Immature natural killer cell (primary cell): ENCODE measurements at regions not wholly inside any gene's neighbourhood (a gene's known extent, or its start where the extent isn't known, plus 50 kb on each side); places are given as distances from the start of the nearest gene placed in this dataset.
"Not testable (repeated sequence)": the region's sequence is repeated elsewhere in the genome, so short reads cannot be mapped to it uniquely, and the experiment has no call there.

Source experiments
- DNase-seq, 3 donors: peaks; one replicate each; pipeline ENCODE4 v3.0.0; 2022; ENCODE audit warnings: mixed read lengths in 1 of 3
- H3K27ac Mint-ChIP-seq, 6 donors: one replicate each; pipeline ENCODE4 v1.8.0; 2020; ENCODE audit warnings: mixed read lengths in 6 of 6, mild to moderate bottlenecking in 5 of 6, inconsistent platforms in 4 of 6, moderate library complexity in 3 of 6
- H3K27me3 Mint-ChIP-seq, 3 donors: one replicate each; pipeline ENCODE4 v1.8.0; 2020 to 2021; ENCODE audit warnings: low read depth in 3 of 3, mild to moderate bottlenecking in 3 of 3, mixed read lengths in 3 of 3, moderate library complexity in 3 of 3, inconsistent platforms in 1 of 3
- H3K36me3 Mint-ChIP-seq, 3 donors: one replicate each; pipeline ENCODE4 v1.8.0; 2020; ENCODE audit warnings: mixed read lengths in 3 of 3, inconsistent platforms in 2 of 3, mild to moderate bottlenecking in 2 of 3
- H3K4me1 Mint-ChIP-seq, 2 donors: one replicate each; pipeline ENCODE4 v1.8.0; 2020; ENCODE audit warnings: inconsistent platforms in 2 of 2, mild to moderate bottlenecking in 2 of 2, mixed read lengths in 2 of 2, moderate library complexity in 1 of 2
- H3K4me3 Mint-ChIP-seq, 5 donors: one replicate each; pipeline ENCODE4 v1.8.0; 2020; ENCODE audit warnings: mild to moderate bottlenecking in 5 of 5, mixed read lengths in 5 of 5, inconsistent platforms in 3 of 5, moderate library complexity in 3 of 5
- H3K9me3 Mint-ChIP-seq, 6 donors: one replicate each; pipeline ENCODE4 v1.8.0; 2020; ENCODE audit warnings: mild to moderate bottlenecking in 6 of 6, mixed read lengths in 6 of 6, inconsistent platforms in 4 of 6, moderate library complexity in 3 of 6

GRCh38 chr13:74567485-74567884 lies 433.3 kb upstream of the KLF12 start:
- Mint-ChIP-seq H3K4me3 (no peak overlapping the region), H3K9me3 (no peaks in the 10 kb centered on the region), H3K36me3 (no peaks in the 10 kb centered on the region), H3K27ac (no peak overlapping the region), H3K4me1 (no peaks in the 10 kb centered on the region), H3K27me3 (peaks cover 0 to 10% (median 2%) of the 10 kb centered on the region in 3 donors)
- no peak for DNase-seq

GRCh38 chr13:74562381-74562780 lies 428.2 kb upstream of the KLF12 start:
- no peak overlapping the region for H3K4me3 Mint-ChIP-seq
- H3K27ac Mint-ChIP-seq: no peak overlapping the region

GRCh38 chr13:74561155-74561554 lies 427.0 kb upstream of the KLF12 start:
- Mint-ChIP-seq H3K4me3 (no peak overlapping the region), H3K36me3 (no peaks in the 10 kb centered on the region), H3K27me3 (peaks cover 0 to 6% (median 0%) of the 10 kb centered on the region in 3 donors), H3K9me3 (no peaks in the 10 kb centered on the region), H3K27ac (no peak overlapping the region), H3K4me1 (no peaks in the 10 kb centered on the region)
- no peak for DNase-seq

More at GRCh38 chr13:74562381-74562780, 428.2 kb upstream of the KLF12 start:
- Mint-ChIP-seq H3K4me1 (no peaks in the 10 kb centered on the region), H3K9me3 (no peaks in the 10 kb centered on the region), H3K36me3 (no peaks in the 10 kb centered on the region), H3K27me3 (peaks cover 2 to 6% (median 5%) of the 10 kb centered on the region in 3 donors)
- no peak for DNase-seq

GRCh38 chr13:74560325-74560724 lies 426.1 kb upstream of the KLF12 start:
- no peak for DNase-seq

GRCh38 chr13:74557870-74558269 lies 423.7 kb upstream of the KLF12 start:
- H3K27ac Mint-ChIP-seq: no peak overlapping the region
- no peaks in the 10 kb centered on the region for H3K36me3 Mint-ChIP-seq
- H3K27me3 Mint-ChIP-seq: peaks cover 0 to 14% (median 4%) of the 10 kb centered on the region in 3 donors
- H3K4me1 Mint-ChIP-seq: no peaks in the 10 kb centered on the region
- no peaks in the 10 kb centered on the region for H3K9me3 Mint-ChIP-seq
- H3K4me3 Mint-ChIP-seq: no peak overlapping the region
- no peak for DNase-seq

More at GRCh38 chr13:74560325-74560724, 426.1 kb upstream of the KLF12 start:
- Mint-ChIP-seq H3K36me3 (no peaks in the 10 kb centered on the region), H3K4me3 (no peak overlapping the region), H3K4me1 (no peaks in the 10 kb centered on the region), H3K27me3 (peaks cover 0 to 6% (median 1%) of the 10 kb centered on the region in 3 donors), H3K9me3 (no peaks in the 10 kb centered on the region), H3K27ac (no peak overlapping the region)

GRCh38 chr13:74555651-74556420 lies 421.6 kb upstream of the KLF12 start:
- Mint-ChIP-seq H3K27ac (no peak overlapping the region), H3K9me3 (no peaks in the 10 kb centered on the region), H3K27me3 (peaks cover 0 to 13% (median 6%) of the 10 kb centered on the region in 3 donors), H3K4me1 (peaks cover 3 to 5% of the 10 kb centered on the region in 2 donors), H3K4me3 (no peak overlapping the region), H3K36me3 (no peaks in the 10 kb centered on the region)
- DNase-seq: no peak

- Mint-ChIP-seq H3K36me3 (no peaks in the 10 kb centered on the region), H3K9me3 (no peaks in the 10 kb centered on the region), H3K27ac (no peak overlapping the region), H3K4me3 (no peak overlapping the region), H3K27me3 (peaks cover 0 to 13% (median 6%) of the 10 kb centered on the region in 3 donors), H3K4me1 (peaks cover 6 to 11% of the 10 kb centered on the region in 2 donors)
- no peak for DNase-seq
Observed at GRCh38 chr13:74555276-74555625, 421.0 kb upstream of the KLF12 start.

GRCh38 chr13:74554569-74555275 lies 420.5 kb upstream of the KLF12 start:
- H3K4me3 Mint-ChIP-seq: no peak overlapping the region

GRCh38 chr13:74550039-74550438 lies 415.8 kb upstream of the KLF12 start:
- peak; percentile 20 to 45 (median 30) for DNase-seq
- peaks cover 14 to 21% of the 10 kb centered on the region in 2 donors for H3K4me1 Mint-ChIP-seq
- no peaks in the 10 kb centered on the region for H3K36me3 Mint-ChIP-seq
- H3K27me3 Mint-ChIP-seq: peaks cover 0 to 14% (median 8%) of the 10 kb centered on the region in 3 donors
- H3K27ac Mint-ChIP-seq: no peak overlapping the region
- peak overlapping the region in 2 of 5 donors; percentile 28 to 53 for H3K4me3 Mint-ChIP-seq
- no peaks in the 10 kb centered on the region for H3K9me3 Mint-ChIP-seq

More at GRCh38 chr13:74554569-74555275, 420.5 kb upstream of the KLF12 start:
- H3K9me3 Mint-ChIP-seq: no peaks in the 10 kb centered on the region
- peaks cover 0 to 13% (median 6%) of the 10 kb centered on the region in 3 donors for H3K27me3 Mint-ChIP-seq
- DNase-seq: no peak
- no peak overlapping the region for H3K27ac Mint-ChIP-seq
- H3K4me1 Mint-ChIP-seq: peaks cover 11 to 16% of the 10 kb centered on the region in 2 donors
- H3K36me3 Mint-ChIP-seq: no peaks in the 10 kb centered on the region

- H3K36me3 Mint-ChIP-seq, H3K4me1 Mint-ChIP-seq, H3K27me3 Mint-ChIP-seq, H3K9me3 Mint-ChIP-seq, H3K27ac Mint-ChIP-seq, H3K4me3 Mint-ChIP-seq, DNase-seq: not testable (repeated sequence)
Observed at GRCh38 chr13:74536649-74537048, 402.4 kb upstream of the KLF12 start.

GRCh38 chr13:74533226-74533625 lies 399.0 kb upstream of the KLF12 start:
- peaks cover 2 to 10% (median 2%) of the 10 kb centered on the region in 3 donors for H3K27me3 Mint-ChIP-seq
- no peaks in the 10 kb centered on the region for H3K36me3 Mint-ChIP-seq
- peaks cover 0 to 2% (median under 1%) of the 10 kb centered on the region in 6 donors for H3K9me3 Mint-ChIP-seq
- H3K4me1 Mint-ChIP-seq: no peaks in the 10 kb centered on the region
- no peak overlapping the region for H3K4me3 Mint-ChIP-seq
- DNase-seq: no peak
- H3K27ac Mint-ChIP-seq: no peak overlapping the region

GRCh38 chr13:74530011-74530410 lies 395.8 kb upstream of the KLF12 start:
- Mint-ChIP-seq H3K4me3 (no peak overlapping the region), H3K9me3 (peaks cover 0 to 2% (median 0%) of the 10 kb centered on the region in 6 donors), H3K27me3 (peaks cover 6 to 10% (median 10%) of the 10 kb centered on the region in 3 donors), H3K36me3 (no peaks in the 10 kb centered on the region), H3K27ac (no peak overlapping the region), H3K4me1 (no peaks in the 10 kb centered on the region)
- no peak for DNase-seq

- no peaks in the 10 kb centered on the region for H3K36me3 Mint-ChIP-seq
- DNase-seq: no peak
- H3K27me3 Mint-ChIP-seq: peaks cover 6 to 10% (median 8%) of the 10 kb centered on the region in 3 donors
- H3K4me3 Mint-ChIP-seq: no peak overlapping the region
- peaks cover 0 to 2% (median 0%) of the 10 kb centered on the region in 6 donors for H3K9me3 Mint-ChIP-seq
- H3K4me1 Mint-ChIP-seq: no peaks in the 10 kb centered on the region
- no peak overlapping the region for H3K27ac Mint-ChIP-seq
Observed at GRCh38 chr13:74528734-74529513, 394.7 kb upstream of the KLF12 start.

- H3K27me3 Mint-ChIP-seq: peaks cover 4 to 9% (median 7%) of the 10 kb centered on the region in 3 donors
- H3K4me1 Mint-ChIP-seq: no peaks in the 10 kb centered on the region
- H3K9me3 Mint-ChIP-seq: no peaks in the 10 kb centered on the region
- no peak for DNase-seq
- no peak overlapping the region for H3K4me3 Mint-ChIP-seq
- H3K36me3 Mint-ChIP-seq: no peaks in the 10 kb centered on the region
- no peak overlapping the region for H3K27ac Mint-ChIP-seq
Observed at GRCh38 chr13:74523057-74523456, 388.9 kb upstream of the KLF12 start.
